GM13976 (cell line): ENCODE measurements at regions not wholly inside any gene's neighbourhood (a gene's known extent, or its start where the extent isn't known, plus 50 kb on each side); places are given as distances from the start of the nearest gene placed in this dataset.
"Not testable (repeated sequence)": the region's sequence is repeated elsewhere in the genome, so short reads cannot be mapped to it uniquely, and the experiment has no call there.

Experiments used
- DNase-seq: peaks from one replicate; pipeline ENCODE4 v3.0.0; 2012; ENCODE audit warnings: low spot score
- in situ Hi-C: fragments of 300-500 bp; cut with MboI; formaldehyde crosslinking; loops from one replicate; pipeline ENCODE4 v1.12.0; 2022; ENCODE audit warnings: low sequenced_read_pairs, mixed read lengths, inconsistent platforms; ENCODE audit not compliant: unreplicated experiment
- TF ChIP-seq, protein P1 (sequence below): IDR thresholded peaks from 2 replicates; pipeline ENCODE4 v1.5.1; 2012; ENCODE audit warnings: borderline replicate concordance, mild to moderate bottlenecking; ENCODE audit not compliant: insufficient read depth; ENCODE audit errors: extremely low read depth, missing control alignments, control extremely low read depth

DNA sequence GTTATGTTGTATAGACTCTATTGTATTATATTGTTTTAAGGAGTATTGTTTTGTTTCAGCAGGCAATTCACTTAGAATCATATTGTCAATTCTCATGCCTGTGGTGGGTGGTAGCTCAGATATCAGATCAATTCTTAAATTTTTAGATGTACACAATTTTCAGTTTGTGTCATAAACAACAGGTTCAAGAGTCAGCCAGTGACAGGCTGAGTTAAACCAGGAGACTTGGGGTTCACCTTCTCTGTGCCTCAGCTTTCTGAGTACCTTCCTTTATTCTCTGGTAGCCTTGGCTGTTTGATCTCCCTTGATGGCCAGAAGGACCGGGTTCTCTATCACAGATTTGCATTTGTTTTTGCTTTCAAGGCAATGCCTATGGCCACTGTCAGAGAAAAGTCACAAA is 199.9 kb upstream of the KCNMB2 start:
- in situ Hi-C loops: no loop called here
- TF ChIP-seq, protein P1, sequence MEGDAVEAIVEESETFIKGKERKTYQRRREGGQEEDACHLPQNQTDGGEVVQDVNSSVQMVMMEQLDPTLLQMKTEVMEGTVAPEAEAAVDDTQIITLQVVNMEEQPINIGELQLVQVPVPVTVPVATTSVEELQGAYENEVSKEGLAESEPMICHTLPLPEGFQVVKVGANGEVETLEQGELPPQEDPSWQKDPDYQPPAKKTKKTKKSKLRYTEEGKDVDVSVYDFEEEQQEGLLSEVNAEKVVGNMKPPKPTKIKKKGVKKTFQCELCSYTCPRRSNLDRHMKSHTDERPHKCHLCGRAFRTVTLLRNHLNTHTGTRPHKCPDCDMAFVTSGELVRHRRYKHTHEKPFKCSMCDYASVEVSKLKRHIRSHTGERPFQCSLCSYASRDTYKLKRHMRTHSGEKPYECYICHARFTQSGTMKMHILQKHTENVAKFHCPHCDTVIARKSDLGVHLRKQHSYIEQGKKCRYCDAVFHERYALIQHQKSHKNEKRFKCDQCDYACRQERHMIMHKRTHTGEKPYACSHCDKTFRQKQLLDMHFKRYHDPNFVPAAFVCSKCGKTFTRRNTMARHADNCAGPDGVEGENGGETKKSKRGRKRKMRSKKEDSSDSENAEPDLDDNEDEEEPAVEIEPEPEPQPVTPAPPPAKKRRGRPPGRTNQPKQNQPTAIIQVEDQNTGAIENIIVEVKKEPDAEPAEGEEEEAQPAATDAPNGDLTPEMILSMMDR: no peak
- DNase-seq: no peak

DNA sequence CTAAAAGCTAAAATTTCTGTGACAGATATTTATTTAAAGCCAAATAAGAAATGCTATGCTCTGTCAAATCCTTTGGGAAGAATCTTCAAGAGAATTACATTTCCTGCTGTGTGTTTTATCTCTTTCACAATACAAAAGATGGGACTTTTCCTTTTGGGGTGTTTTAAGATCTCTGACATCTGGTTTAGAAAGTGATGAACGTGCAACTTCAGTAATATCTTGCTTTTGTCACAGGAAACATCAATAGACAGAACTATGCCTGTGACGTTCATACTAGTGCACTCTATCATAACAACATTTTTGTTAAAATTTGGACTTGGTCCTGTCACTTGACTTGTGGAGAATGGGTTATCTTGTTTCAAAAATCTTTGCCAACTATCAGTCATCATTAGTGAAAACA is 195.7 kb upstream of the KCNMB2 start:
- TF ChIP-seq, protein P1: no peak
- DNase-seq: no peak
- in situ Hi-C loops: no loop called here

DNA sequence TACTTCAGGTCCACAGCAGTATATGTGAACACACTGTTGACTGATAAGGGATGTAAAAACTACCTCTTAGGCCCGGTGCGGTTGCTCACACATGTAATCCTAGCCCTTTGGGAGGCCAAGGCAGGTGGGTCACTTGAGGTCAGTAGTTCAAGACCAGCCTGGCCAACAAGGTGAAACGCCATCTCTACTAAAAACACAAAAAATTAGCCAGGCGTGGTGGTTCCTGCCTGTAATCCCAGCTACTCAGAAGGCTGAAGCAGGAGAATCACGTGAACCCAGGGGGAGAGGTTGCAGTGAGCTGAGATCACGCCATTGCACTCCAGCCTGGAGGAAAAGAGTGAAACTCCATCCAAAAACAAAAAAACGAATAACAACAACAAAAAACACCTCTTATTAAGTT is 194.6 kb upstream of the KCNMB2 start:
- in situ Hi-C loops: no loop called here
- TF ChIP-seq, protein P1: no peak
- DNase-seq: no peak

DNA sequence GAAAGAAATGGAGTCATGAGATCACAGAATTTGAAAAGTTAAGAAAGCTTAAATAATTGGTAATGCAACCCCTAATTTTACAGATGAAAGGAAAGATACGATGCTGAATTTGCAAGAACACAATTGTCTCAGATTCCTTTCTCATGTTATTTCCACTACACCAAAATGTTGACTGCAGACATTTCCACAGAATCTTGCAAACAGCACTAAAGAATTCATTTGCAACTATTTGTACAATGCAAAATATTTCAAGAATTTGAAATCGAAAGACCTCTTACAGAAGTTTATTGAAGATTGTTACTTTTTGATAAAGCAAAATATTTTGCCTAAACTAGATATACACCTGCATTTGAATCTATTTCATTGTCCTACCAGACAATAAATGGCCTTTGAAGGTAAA is 194.1 kb upstream of the KCNMB2 start:
- TF ChIP-seq, protein P1: no peak
- in situ Hi-C loops: no loop called here
- no peak for DNase-seq

DNA sequence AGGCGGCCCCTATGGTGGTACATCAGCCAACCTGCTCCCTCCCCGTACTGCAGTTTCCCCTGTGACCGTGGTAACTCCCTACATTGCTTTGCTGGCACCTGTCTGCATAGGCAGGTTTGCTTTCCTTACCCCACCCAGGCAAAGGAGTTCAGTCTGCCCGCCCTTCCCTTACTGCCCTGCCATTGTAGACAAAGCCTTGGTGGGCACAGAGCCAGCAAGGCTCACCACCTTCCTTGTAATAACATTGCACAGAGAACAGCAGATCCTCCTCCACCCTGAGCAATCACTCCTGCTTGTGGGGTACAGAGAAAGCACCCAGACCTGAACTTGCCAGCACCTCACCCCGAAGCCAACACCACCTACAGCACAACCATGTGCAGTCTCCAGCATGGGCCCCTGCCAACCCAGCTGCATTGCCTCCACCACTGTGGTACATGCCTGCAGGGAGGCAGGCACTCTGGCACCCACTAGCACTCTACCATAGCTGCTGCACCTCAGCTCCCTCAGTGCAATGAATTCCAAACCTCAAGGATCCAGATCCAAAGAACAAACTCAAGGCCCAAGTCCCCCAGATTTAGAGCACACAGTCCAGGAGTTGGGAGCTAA is 192.7 kb upstream of the KCNMB2 start:
- in situ Hi-C loops: no loop called here
- TF ChIP-seq, protein P1: no peak
- DNase-seq: no peak

DNA sequence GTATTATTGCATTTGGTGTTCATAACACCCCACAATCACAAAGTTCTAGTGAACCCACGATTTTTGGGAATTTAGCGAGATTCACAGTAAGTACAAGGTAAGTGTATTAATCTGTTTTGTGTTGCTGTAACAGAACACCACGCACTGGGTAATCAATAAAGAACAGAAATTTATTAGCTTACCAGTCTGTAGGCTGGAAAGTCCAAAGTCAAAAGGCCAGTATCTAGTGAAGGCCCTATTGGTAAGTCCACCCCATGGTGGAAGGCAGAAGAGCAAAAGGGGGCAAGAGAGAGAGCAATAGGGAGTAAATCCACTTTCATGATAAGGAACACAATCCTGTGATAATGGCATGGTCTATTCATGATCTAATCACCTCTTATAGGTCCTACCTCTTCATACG is 190.3 kb upstream of the KCNMB2 start:
- in situ Hi-C loops: no loop called here
- no peak for DNase-seq
- TF ChIP-seq, protein P1: no peak

DNA sequence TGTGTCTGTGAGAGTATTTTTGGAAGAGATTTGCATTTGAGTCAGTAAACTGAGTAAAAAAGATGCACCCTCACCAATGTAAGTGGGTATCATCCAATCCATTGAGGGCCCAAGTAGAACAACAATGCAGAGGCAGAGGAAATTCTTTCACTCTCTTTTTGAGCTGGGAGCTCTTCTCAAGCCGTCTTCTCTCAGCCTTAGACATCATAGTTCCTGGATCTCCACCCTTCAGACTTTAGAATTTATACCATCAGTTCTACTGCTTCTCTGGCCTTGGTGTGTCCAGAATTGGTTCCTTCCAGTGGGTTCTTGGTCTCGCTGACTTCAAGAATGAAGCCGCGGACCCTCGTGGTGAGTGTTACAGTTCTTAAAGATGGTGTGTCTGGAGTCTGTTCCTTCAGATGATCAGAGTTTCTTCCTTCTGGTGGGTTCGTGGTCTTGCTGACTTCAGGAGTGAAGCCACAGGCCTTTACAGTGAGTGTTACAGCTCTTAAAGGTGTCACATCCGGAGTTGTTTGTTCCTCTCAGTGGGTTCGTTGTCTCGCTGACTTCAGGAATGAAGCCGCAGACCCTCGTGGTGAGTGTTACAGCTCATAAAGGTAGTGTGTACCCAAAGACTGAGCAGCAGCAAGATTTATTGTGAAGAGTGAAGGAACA is 187.5 kb upstream of the KCNMB2 start:
- DNase-seq, in situ Hi-C loops: not testable (repeated sequence)

DNA sequence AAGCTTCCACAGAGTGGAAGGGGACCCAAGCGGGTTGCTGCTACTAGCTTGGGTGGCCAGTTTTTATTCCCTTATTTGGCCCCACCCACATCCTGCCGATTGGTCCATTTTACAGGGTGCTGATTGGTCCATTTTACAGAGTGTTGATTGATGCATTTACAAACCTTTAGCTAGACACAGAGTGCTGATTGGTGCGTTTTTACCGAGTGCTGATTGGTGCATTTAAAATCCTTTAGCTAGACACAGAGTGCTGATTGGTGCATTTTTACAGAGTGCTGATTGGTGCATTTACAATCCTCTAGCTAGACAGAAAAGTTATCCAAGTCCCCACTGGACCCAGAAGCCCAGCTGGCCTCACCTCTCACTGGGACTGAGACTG is 187.0 kb upstream of the KCNMB2 start:
- in situ Hi-C loops: not testable (repeated sequence)

More for the DNA sequence above, 187.0 kb upstream of the KCNMB2 start:
- not testable (repeated sequence) for DNase-seq
